WTC11 (cell line): ENCODE measurements at regions not wholly inside any gene's neighbourhood (a gene's known extent, or its start where the extent isn't known, plus 50 kb on each side); places are given as distances from the start of the nearest gene placed in this dataset.

Experiments
- CTCF ChIP-seq: fragments of 200-600 bp; IDR thresholded peaks from 2 replicates; pipeline ENCODE4 v1.8.0; 2022; ENCODE audit warnings: antibody characterized with exemption
- E2F1 ChIP-seq: sonication (generic); formaldehyde crosslinking; IDR thresholded peaks from 2 replicates; pipeline ENCODE4 v1.8.0; 2022; ENCODE audit warnings: mild to moderate bottlenecking, missing genetic modification reagents
- ETV6 ChIP-seq: sonication (generic); formaldehyde crosslinking; IDR thresholded peaks from 2 replicates; pipeline ENCODE4 v1.8.1; 2022; ENCODE audit warnings: mild to moderate bottlenecking, missing genetic modification reagents
- HMGXB4 ChIP-seq: sonication (generic); formaldehyde crosslinking; IDR thresholded peaks from 2 replicates; pipeline ENCODE4 v1.8.1; 2023; ENCODE audit warnings: mild to moderate bottlenecking, moderate library complexity, missing genetic modification reagents
- NFYB ChIP-seq: sonication (generic); formaldehyde crosslinking; conservative IDR thresholded peaks from 2 replicates; pipeline ENCODE4 v1.8.0; 2022; ENCODE audit warnings: low read depth, missing genetic modification reagents
- PRDM15 ChIP-seq: sonication (generic); formaldehyde crosslinking; IDR thresholded peaks from 2 replicates; pipeline ENCODE4 v1.8.0; 2022; ENCODE audit warnings: missing genetic modification reagents
- SP1 ChIP-seq: sonication (generic); formaldehyde crosslinking; conservative IDR thresholded peaks from 2 replicates; pipeline ENCODE4 v1.8.1; 2022; ENCODE audit warnings: missing genetic modification reagents
- TP53 ChIP-seq: sonication (generic); formaldehyde crosslinking; IDR thresholded peaks from 2 replicates; pipeline ENCODE4 v1.8.1; 2023; ENCODE audit warnings: mild to moderate bottlenecking, missing genetic modification reagents
- USF1 ChIP-seq: sonication (generic); formaldehyde crosslinking; IDR thresholded peaks from 2 replicates; pipeline ENCODE4 v1.8.0; 2022; ENCODE audit warnings: mild to moderate bottlenecking, missing genetic modification reagents

GRCh38 chr4:158462611-158463010 lies 59.1 kb upstream of the RXFP1 start:
- no peak for TF ChIP-seq ETV6
- no peak for TF ChIP-seq PRDM15 (CRISPR knock-in tag)
- no peak for TF ChIP-seq CTCF
- no peak for TF ChIP-seq HMGXB4 (CRISPR knock-in tag)
- no peak for TF ChIP-seq TP53 (CRISPR knock-in tag)
- TF ChIP-seq USF1 = no peak
- no peak for TF ChIP-seq NFYB
- TF ChIP-seq SP1 = no peak
- TF ChIP-seq E2F1 (CRISPR knock-in tag) = no peak
